ENCODE measurements at regions not wholly inside any gene's neighbourhood (a gene's known extent, or its start where the extent isn't known, plus 50 kb on each side); places are given as distances from the start of the nearest gene placed in this dataset.

DNA sequence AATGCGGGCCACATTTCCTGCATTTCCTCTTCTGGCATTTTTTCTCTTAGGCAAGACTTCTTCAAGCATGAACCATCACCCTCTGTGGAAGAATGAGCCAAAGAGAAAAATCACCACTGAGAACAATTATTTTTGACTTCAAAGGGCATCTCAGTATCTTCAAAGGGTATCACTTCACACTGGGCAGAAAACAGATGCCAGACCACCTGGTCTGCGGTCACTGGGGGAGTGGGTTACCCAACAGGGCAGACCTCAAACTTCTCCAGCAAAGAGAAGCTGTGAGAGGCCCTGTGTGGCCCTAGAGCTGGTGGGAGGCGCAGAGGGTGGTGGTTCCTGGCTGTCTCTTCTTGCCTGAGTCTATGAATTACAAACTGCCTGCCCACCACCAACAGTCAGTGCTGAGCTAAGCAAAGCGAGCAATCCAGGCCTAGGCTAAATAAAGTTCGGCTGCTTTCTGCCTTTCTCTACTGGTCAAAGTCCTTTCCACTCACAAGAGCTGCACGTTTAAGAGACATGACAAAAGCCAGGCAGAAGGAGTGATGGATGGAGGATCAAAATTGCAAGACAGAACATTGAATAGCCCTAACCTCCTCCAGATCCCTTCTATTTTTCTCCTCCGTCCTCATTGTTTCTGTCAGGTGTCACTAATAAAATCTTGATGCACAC is 602.7 kb upstream of the CDH5 start:
- H3K4me3 ChIP-seq (ENCODE audit: low read depth, low read length) = no peak overlapping the region
- no peak for DNase-seq (ENCODE audit: low read depth)
- TF ChIP-seq, protein P1, sequence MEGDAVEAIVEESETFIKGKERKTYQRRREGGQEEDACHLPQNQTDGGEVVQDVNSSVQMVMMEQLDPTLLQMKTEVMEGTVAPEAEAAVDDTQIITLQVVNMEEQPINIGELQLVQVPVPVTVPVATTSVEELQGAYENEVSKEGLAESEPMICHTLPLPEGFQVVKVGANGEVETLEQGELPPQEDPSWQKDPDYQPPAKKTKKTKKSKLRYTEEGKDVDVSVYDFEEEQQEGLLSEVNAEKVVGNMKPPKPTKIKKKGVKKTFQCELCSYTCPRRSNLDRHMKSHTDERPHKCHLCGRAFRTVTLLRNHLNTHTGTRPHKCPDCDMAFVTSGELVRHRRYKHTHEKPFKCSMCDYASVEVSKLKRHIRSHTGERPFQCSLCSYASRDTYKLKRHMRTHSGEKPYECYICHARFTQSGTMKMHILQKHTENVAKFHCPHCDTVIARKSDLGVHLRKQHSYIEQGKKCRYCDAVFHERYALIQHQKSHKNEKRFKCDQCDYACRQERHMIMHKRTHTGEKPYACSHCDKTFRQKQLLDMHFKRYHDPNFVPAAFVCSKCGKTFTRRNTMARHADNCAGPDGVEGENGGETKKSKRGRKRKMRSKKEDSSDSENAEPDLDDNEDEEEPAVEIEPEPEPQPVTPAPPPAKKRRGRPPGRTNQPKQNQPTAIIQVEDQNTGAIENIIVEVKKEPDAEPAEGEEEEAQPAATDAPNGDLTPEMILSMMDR (IDR thresholded peaks at IDR 0.05; ENCODE audit: insufficient read depth, low read depth, low read length) = no peak

DNA sequence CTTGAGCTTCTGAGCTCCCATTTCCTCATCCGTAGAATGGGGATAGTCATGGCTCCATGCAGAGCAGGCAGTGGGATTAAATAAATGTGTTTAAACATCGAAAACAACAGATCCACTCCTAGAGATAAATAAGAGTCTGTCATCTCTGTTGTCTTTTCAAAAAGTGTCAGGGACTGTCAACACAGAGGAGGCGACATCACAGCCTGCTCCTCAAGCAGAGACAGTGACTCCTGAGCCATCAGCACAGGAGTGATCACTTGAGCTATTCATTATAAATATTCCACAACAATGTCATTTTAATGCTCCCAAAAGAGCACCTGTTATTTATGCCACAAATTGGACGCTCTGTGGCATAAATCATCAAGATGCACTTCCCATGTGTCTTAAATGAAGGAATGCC is 605.6 kb upstream of the CDH5 start:
- DNase-seq (ENCODE audit: low read depth) = no peak
- TF ChIP-seq, protein P1 (IDR thresholded peaks at IDR 0.05; ENCODE audit: insufficient read depth, low read depth, low read length) = no peak
- H3K4me3 ChIP-seq (ENCODE audit: low read depth, low read length) = no peak overlapping the region

DNA sequence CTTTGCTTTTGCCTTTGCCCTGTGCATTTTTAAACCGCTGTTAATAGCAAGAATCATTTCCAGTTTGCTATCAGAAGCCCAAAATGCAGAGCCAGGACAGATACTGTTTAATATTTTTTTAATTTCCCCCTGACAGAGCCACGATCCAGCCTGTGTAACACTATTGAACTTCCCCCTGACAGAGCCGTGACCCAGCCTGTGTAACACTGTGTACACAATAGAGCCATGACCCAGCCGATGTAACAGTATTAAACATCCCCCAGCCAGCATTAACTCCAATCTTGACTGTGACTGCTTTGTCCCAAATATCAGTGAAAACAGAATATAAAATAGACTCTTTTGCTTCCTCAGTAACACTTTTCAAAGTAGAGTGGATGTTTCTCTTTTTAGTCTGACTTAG is 607.9 kb upstream of the CDH5 start:
- TF ChIP-seq, protein P1 (IDR thresholded peaks at IDR 0.05; ENCODE audit: insufficient read depth, low read depth, low read length) = no peak
- H3K4me3 ChIP-seq (ENCODE audit: low read depth, low read length) = no peak overlapping the region
- no peak for DNase-seq (ENCODE audit: low read depth)

DNA sequence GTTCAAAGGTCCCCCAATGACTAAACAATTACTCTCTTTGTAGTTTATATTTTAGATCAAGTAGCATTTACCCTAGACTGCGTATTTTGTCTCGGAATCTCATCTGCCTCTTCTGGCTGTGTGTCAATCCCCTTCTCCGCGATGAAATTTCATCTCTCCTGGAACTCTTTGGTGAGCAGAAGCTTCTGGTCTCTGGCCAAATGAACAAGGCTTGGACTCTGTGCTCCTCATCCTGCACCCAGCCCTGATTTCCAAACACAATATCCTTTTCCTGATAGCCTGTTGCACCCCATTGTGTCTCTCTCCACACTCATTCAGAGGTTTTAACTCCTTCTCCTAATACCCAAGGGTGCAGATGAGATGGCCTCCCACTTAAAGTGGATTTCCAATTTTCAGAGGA is 609.4 kb upstream of the CDH5 start:
- H3K4me3 ChIP-seq (ENCODE audit: low read depth, low read length) = no peak overlapping the region
- DNase-seq (ENCODE audit: low read depth) = no peak
- TF ChIP-seq, protein P1 (IDR thresholded peaks at IDR 0.05; ENCODE audit: insufficient read depth, low read depth, low read length) = no peak

DNA sequence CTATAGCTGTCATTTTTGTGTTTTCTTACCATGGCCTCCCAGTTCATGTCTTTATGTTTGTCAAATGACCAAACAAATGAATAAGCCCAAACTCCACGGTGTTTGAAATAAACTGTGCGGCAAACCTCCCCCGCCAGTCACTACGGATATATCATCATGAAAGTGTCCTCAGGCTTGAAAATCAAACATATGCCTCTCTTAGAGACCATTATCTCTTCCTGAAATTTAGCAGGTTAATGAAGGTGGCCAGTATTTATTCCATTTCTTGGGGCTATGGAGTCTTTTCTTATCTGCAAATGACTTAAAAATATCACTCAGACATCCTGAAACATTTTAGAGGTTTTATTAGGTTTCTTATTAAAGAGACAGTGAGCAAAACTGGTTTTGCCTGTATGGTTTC is 610.3 kb upstream of the CDH5 start:
- TF ChIP-seq, protein P1 (IDR thresholded peaks at IDR 0.05; ENCODE audit: insufficient read depth, low read depth, low read length) = no peak
- no peak for DNase-seq (ENCODE audit: low read depth)
- no peak overlapping the region for H3K4me3 ChIP-seq (ENCODE audit: low read depth, low read length)

DNA sequence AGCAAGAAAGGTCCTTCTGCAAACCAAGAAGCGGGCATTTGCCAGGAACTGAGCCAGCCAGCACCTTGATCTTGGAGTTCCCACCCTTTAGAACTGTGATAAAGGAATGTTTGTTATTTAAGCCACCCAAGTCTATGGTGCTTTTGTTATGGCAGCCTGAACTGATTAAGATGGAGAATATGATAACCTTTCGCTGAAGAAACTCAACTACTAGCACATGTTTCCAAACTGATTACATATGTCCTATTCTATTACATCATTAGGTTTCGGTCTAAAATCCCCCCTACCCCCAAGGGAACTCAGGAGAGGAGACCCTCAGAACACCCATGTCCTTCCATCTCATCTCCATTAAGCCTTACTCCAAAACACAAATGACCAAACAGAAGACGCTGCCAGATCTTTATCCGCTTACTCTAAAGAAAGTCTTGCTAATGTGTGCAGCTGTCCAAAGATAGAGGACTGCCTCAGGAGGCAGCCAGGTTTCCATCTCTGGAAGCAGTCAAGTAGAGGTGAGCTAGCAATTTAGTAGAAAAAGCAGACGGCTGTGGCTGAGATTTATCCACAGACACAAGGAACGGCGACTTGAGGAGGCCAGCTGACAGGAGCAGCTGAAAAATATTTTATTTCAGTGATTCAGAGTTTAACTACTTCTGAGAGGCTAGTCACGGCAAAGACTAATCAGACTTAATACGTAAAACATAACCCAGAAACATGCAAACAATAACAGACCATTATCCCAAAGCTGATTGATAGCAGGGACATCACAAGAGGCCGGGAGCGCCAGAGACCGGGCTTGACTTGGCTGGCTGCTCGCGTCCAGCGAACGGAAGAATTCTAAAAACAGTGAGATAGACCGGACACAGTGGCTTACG is 611.4 kb upstream of the CDH5 start:
- no peak overlapping the region for H3K4me3 ChIP-seq (ENCODE audit: low read depth, low read length)
- TF ChIP-seq, protein P1 (IDR thresholded peaks at IDR 0.05; ENCODE audit: insufficient read depth, low read depth, low read length) = no peak
- DNase-seq (ENCODE audit: low read depth) = peak; percentile 88

Data from fibroblast of villous mesenchyme (primary cell).